ENCODE measurements at regions not wholly inside any gene's neighbourhood (a gene's known extent, or its start where the extent isn't known, plus 50 kb on each side); places are given as distances from the start of the nearest gene placed in this dataset.

GRCh38 chr1:108028841-108029388, 63.9 kb upstream of the VAV3 start:
- TF ChIP-seq POLR2A (IDR thresholded peaks at IDR 0.05; ENCODE audit: low read length) (no peak), SREBF2 (IDR thresholded peaks at IDR 0.05) (no peak), CTCF (IDR thresholded peaks at IDR 0.05) (no peak), RCOR1 (IDR thresholded peaks at IDR 0.05; ENCODE audit: low read depth, low read length) (no peak), CHD4 (IDR thresholded peaks at IDR 0.05; ENCODE audit: borderline replicate concordance) (no peak), REST (IDR thresholded peaks at IDR 0.05) (no peak), CBX2 (IDR thresholded peaks at IDR 0.05; ENCODE audit: borderline replicate concordance, low read depth) (no peak), POLR2AphosphoS2 (conservative IDR thresholded peaks at IDR 0.05; ENCODE audit: low read length) (no peak), MYC (IDR thresholded peaks at IDR 0.05; ENCODE audit: borderline replicate concordance, low read length) (no peak), NFE2L2 (conservative IDR thresholded peaks at IDR 0.05; ENCODE audit: low read length) (no peak), CEBPB (IDR thresholded peaks at IDR 0.05) (no peak)
